ENCODE measurements at regions not wholly inside any gene's neighbourhood (a gene's known extent, or its start where the extent isn't known, plus 50 kb on each side); places are given as distances from the start of the nearest gene placed in this dataset.

- H3K27me3 ChIP-seq: no peaks in the 10 kb centered on the region
- no peaks in the 10 kb centered on the region for H3K4me1 ChIP-seq
- WGBS: 63% methylated on average over 5 of the region's 5 CpGs
- no peaks in the 10 kb centered on the region for H3K9me3 ChIP-seq
- no peak overlapping the region for H3K27ac ChIP-seq
- H3K4me3 ChIP-seq: no peak overlapping the region
- TF ChIP-seq EP300 (IDR thresholded peaks at IDR 0.05) (no peak), CTCF (IDR thresholded peaks at IDR 0.05) (no peak), POLR2AphosphoS5 (IDR thresholded peaks at IDR 0.05) (no peak), POLR2A (IDR thresholded peaks at IDR 0.05) (no peak)
- H3K36me3 ChIP-seq: no peaks in the 10 kb centered on the region
- no peak for DNase-seq (ENCODE audit: low spot score in 2 of 2)
Measured at GRCh38 chr4:187204389-187204918, 480.8 kb upstream of the FAT1 start.

GRCh38 chr4:187207931-187208330 is 484.3 kb upstream of the FAT1 start:
- WGBS: 91% methylated on average over 3 of the region's 3 CpGs

DNA sequence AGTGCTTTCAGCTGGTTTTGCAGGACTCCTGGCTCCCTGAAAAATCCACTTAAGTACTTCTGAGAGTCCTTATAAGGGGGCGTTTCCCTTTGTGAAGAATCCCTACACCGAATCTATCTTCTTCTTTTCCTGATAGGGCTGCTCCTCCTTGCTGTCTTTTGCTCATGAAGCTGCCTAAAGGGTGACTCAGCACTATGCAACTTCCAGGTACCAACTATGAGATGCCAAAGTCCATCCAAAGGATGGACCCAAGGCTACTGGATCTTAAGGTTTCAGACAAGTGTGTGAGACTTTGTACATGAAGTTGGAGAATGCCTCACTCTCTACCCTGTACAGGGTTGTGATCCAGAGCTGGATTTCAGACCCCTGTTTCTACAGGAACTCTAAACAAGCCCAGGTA is 485.0 kb upstream of the FAT1 start:
- Histone ChIP-seq H3K27ac (no peak overlapping the region), H3K27me3 (no peaks in the 10 kb centered on the region), H3K4me3 (no peak overlapping the region), H3K4me1 (no peaks in the 10 kb centered on the region), H3K9me3 (no peaks in the 10 kb centered on the region), H3K36me3 (no peaks in the 10 kb centered on the region)
- WGBS: 85% methylated on average over 2 of the region's 2 CpGs
- no peak for DNase-seq (ENCODE audit: low spot score in 2 of 2)
- TF ChIP-seq EP300 (IDR thresholded peaks at IDR 0.05): no peak
- TF ChIP-seq POLR2A (IDR thresholded peaks at IDR 0.05): no peak
- TF ChIP-seq POLR2AphosphoS5 (IDR thresholded peaks at IDR 0.05): no peak
- TF ChIP-seq CTCF (IDR thresholded peaks at IDR 0.05): no peak

More at GRCh38 chr4:187207931-187208330, 484.3 kb upstream of the FAT1 start:
- no peak for DNase-seq (ENCODE audit: low spot score in 2 of 2)
- H3K9me3 ChIP-seq: no peaks in the 10 kb centered on the region
- H3K27ac ChIP-seq: no peak overlapping the region
- no peak for TF ChIP-seq POLR2AphosphoS5 (IDR thresholded peaks at IDR 0.05)
- no peak for TF ChIP-seq POLR2A (IDR thresholded peaks at IDR 0.05)
- TF ChIP-seq EP300 (IDR thresholded peaks at IDR 0.05): no peak
- TF ChIP-seq CTCF (IDR thresholded peaks at IDR 0.05): no peak
- H3K27me3 ChIP-seq: no peaks in the 10 kb centered on the region
- H3K4me3 ChIP-seq: no peak overlapping the region
- no peaks in the 10 kb centered on the region for H3K4me1 ChIP-seq
- no peaks in the 10 kb centered on the region for H3K36me3 ChIP-seq

- no peaks in the 10 kb centered on the region for H3K9me3 ChIP-seq
- no peak overlapping the region for H3K27ac ChIP-seq
- TF ChIP-seq EP300 (IDR thresholded peaks at IDR 0.05) (no peak), POLR2AphosphoS5 (IDR thresholded peaks at IDR 0.05) (no peak), CTCF (IDR thresholded peaks at IDR 0.05) (no peak), POLR2A (IDR thresholded peaks at IDR 0.05) (no peak)
- no peak for DNase-seq (ENCODE audit: low spot score in 2 of 2)
- H3K4me3 ChIP-seq: no peak overlapping the region
- H3K27me3 ChIP-seq: no peaks in the 10 kb centered on the region
- no peaks in the 10 kb centered on the region for H3K36me3 ChIP-seq
- 71% methylated on average over 11 of the region's 11 CpGs for WGBS
- H3K4me1 ChIP-seq: no peaks in the 10 kb centered on the region
Measured at GRCh38 chr4:187209921-187210613, 486.4 kb upstream of the FAT1 start.

- no peaks in the 10 kb centered on the region for H3K9me3 ChIP-seq
- H3K36me3 ChIP-seq: no peaks in the 10 kb centered on the region
- H3K27me3 ChIP-seq: no peaks in the 10 kb centered on the region
- H3K4me3 ChIP-seq: no peak overlapping the region
- no peak for DNase-seq (ENCODE audit: low spot score in 2 of 2)
- TF ChIP-seq POLR2AphosphoS5 (IDR thresholded peaks at IDR 0.05): no peak
- no peak for TF ChIP-seq EP300 (IDR thresholded peaks at IDR 0.05)
- TF ChIP-seq POLR2A (IDR thresholded peaks at IDR 0.05): no peak
- no peak for TF ChIP-seq CTCF (IDR thresholded peaks at IDR 0.05)
- H3K4me1 ChIP-seq: no peaks in the 10 kb centered on the region
- WGBS: 82% methylated on average over 9 of the region's 9 CpGs
- no peak overlapping the region for H3K27ac ChIP-seq
Measured at GRCh38 chr4:187212446-187213080, 488.9 kb upstream of the FAT1 start.
